Pulmonary artery endothelial cell (primary cell): ENCODE measurements at regions not wholly inside any gene's neighbourhood (a gene's known extent, or its start where the extent isn't known, plus 50 kb on each side); places are given as distances from the start of the nearest gene placed in this dataset.
"Not testable (repeated sequence)": the region's sequence is repeated elsewhere in the genome, so short reads cannot be mapped to it uniquely, and the experiment has no call there.

ENCODE experiments used
- DNase-seq: peaks from one replicate; pipeline ENCODE4 v3.0.0-alpha.2; 2011; ENCODE audit warnings: low read depth, low spot score

DNA sequence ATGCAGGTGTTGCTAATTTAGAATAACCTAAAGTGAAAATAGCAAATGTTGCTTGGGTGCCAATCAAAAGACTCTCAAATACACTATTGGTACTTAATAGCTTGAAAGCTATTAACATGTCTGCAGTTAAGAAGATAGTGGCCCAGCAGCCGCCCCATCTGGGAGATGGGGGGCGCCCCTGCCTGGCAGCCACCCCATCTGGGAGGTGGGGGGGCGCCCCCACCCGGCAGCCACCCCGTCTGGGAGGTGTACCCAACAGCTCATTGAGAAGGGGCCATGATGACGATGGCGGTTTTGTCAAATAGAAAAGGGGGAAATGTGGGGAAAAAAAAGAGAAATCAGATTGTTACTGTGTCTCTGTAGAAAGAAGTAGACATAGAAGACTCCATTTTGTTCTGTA is 923.1 kb upstream of the MDGA2 start:
- DNase-seq, result no peak

DNA sequence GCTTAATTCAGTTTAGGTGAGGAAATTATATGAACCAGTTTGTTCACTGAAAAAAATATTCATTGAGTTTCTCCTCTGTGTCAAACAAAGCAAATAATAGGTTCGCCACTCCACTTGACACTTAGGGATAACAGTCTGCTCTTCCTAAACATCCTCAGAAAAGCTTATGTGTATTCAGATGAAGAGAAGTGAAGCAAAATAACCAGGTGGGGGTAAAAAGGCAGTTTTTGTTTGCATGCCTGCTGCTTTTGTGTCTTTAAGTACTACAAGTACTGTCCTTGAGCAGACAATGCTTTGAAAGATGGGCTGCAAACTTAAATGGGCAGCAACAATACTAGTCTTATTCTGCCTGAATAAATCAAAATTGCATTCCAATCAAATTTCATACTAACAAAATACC is 910.7 kb upstream of the MDGA2 start:
- DNase-seq, result no peak

DNA sequence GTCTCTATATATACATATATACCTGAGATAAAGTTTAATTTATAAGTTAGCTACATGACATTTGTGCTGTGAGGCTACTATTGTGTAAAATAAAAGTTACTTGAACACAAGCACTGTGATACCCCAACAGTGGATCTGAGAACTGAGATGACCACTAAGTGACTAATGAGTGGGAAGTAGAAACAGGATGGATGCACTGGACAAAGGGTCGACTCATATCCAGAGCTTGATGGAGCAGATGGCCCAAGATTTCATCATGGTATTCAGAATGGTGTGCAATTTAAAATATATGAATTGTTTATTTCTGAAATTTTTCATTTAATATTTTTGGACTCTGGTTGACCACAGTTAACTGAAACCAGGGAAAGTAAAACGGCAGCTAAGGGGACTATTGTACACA is 908.6 kb upstream of the MDGA2 start:
- no peak for DNase-seq

DNA sequence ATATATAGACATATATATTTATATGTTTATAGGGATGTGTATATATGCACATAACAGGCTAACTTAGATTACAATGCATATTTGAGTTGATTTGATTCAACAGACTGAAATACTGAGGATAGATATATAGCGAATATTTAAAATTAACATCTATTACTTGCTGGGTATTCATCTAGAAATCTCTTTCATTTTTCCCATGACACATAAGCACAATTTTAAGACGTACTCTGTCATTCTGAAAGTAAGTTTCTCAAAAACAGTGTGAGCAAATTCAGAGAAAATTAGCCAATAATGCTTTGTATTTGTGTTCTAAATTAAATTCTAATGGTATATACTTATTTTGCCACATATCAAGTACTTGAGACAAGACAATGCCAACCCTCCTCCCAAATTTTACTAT is 907.5 kb upstream of the MDGA2 start:
- no peak for DNase-seq

DNA sequence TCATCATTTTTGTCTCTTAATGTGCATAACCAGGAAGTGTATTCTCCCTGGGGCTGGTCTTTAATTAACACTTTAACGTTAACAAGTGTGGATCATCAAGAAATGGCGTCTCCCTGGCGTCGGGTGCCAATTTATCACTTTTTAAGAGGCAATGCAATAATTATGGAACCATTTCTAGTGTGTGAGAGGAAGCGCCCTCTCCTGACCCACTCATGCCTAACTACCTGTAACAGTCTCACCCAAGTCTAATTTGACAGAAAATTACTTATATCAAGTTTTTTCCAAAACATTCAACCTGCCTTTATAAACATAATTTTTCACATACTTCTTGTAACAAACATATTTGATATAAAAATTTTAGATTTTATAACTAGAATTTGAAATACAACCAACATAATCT is 905.3 kb upstream of the MDGA2 start:
- no peak for DNase-seq

DNA sequence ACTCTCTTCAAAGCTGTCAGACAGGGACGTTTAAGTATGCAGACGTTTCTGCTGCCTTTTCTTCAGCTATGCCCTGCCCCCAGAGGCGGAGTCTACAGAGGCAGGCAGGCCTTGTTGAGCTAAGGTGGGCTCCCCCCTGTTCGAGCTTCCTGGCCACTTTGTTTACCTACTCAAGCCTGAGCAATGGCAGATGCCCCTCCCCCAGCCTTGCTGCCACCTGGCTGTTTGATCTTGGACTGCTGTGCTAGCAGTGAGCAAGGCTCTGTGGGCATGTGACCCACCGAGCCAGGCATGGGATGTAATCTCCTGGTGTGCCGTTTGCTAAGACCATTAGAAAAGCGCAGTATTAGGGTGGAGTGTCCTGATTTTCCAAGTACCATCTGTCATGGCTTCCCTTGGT is 900.4 kb upstream of the MDGA2 start:
- DNase-seq, result no peak

DNA sequence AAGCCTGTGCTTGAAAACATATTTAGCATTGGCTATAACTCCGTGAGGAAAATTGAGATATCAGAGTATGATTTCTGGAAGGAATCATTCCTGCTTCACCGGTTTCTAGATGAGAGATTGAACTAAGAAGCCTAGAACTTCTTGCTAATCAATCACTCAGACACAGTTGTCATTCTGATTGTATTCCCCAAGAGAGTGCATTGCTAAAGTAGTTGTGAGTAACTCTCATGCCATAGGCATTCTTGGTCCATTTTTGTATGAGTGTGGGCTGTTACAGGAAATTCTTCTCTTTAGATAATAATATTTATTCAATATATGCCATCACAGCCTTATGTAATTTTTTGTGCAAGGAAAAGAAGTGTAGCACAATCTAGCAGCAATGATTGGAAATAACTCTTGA is 893.3 kb upstream of the MDGA2 start:
- DNase-seq, result no peak

DNA sequence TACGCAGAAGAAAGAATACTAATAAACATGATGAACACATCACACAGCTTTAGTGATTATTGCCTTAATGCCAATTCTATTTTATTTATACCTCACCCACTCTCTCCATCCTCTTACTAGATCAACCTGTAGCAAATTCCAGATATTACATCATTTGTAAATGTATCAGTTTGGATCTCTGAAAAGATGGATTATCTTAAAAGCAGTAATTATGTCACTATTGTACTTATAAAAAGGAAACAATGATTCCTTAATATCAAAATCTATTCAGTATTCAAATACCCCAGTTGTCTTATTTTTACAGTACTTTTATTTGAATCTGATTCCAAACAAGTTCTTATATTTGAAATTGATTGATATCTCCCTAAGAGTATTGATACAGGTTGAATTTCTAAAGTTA is 892.8 kb upstream of the MDGA2 start:
- no peak for DNase-seq

DNA sequence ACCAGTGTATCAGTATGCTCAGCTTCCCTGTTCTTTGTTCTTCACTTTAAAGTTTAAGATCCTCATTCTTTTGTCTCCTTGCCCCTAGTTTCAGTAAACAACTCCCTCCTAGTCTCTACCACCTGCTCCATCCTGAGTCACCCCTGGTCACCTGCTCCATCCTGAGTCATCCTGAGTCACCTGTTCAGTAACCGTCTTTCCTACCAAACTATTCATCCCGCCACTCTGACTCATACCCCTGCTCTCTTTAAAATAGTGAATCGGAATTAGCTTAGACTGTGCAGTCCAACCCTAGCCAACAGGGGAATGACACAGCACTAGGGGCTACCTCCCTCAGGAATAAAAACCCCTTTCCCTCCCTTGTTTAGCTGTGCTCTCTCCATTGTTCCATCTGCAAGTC is 888.1 kb upstream of the MDGA2 start:
- no peak for DNase-seq

DNA sequence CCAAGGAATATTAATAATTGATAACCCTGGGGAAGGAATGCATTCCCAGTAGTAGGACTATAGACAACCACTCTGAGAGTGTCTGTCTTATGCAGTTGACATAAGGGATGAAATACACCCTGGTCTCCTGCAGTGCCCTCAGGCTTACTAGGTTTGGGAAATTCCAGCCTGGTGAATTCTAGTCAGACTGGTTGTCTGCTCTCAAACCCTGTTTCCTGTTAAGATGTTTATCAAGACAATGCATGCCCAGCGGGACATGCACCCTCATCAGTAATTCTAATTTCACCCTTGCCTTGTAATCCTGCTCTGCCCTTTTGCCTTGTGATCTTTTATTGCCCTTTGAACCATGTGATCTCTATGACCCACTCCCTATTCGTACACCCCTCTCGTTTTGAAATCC is 886.0 kb upstream of the MDGA2 start:
- not testable (repeated sequence) for DNase-seq

DNA sequence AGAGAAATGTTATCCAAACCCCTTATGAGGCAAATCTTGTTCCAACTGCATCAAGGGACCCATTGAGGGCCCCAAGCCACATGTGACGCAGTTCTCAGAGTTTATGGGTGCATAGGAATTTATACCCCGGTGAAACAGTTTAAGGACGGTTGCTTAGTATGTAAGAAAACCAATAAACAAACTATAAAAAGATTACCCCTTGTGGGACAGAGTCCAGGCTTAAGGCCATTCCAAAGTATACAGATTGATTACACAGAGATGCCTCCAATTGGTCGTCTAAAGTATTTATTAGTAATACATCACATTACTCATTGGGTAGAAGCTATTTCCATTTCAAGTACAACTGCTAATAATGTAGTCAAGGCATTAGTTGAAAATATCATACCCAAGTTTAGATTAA is 885.0 kb upstream of the MDGA2 start:
- no peak for DNase-seq

DNA sequence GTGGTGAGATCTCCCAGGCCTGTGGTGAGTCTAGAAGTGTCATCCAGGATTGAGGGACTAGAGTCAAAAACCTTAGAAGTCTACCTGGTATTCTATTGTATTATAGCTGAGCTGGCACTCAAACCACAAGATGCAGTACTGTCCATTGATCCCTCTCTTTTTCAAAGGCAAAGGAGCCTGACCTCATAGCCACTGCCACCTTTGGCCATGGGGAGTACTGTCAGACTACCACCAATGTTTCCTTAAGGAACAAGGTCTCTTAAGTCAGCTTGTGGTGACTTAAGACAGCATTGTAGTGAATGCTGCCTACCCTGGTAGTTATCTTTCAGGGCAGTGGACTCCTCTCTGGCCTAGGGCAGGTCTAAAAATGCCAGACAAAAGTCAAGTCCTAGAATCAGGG is 878.0 kb upstream of the MDGA2 start:
- DNase-seq, result no peak

DNA sequence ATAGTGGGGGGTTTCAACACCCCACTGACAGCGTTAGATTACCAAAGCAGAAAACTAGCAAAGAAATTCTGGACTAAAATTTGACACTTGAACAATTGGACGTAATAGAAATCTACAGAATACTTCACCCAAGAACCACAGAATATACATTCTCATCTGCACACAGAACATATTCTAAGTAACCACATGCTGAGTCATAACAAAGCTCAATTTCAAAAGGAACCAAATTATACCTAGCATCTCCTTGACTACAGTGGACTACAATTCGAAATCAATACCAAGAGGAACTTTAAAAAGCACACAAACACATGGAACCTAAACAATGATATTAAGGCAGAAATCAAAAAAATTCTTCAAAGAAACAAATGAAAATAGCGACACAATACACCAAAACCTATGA is 871.6 kb upstream of the MDGA2 start:
- no peak for DNase-seq

DNA sequence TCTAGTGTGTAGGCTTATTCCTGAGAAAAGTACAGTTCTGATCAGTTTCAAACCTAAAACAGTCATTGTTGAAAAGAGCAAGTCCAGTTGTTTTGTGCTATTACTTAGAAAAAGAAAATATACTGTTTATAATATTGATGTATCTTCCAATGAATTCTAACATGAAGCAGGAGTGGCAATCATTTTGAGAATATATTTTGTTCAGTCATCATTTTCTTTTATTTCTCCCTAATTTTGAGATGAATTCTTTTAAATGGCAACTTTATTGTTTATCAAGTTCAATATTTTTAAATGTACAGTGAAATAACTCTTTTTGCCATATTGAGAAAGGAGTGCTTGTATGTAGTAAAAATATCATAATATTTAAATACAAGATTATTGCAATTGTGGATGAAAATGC is 862.2 kb upstream of the MDGA2 start:
- DNase-seq, result no peak

DNA sequence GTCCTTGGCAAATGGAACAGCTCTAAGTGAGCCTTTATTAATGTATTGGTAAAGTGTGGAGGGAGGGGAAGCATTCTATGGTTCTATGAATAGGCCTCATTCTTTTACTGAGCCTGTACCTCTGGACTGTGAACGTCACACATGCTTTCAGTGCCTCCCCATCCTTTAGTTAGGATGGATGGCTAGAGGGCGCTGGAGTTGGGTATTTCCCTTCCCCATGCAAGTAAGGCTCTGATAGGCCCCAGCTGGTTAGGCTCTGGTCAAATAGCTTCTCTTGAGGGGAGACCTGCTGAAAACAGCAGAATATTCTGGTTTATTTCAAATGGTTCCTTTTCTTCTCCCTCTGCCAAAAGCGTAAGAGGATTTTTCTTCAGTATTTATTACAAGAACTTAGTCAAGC is 860.9 kb upstream of the MDGA2 start:
- no peak for DNase-seq

DNA sequence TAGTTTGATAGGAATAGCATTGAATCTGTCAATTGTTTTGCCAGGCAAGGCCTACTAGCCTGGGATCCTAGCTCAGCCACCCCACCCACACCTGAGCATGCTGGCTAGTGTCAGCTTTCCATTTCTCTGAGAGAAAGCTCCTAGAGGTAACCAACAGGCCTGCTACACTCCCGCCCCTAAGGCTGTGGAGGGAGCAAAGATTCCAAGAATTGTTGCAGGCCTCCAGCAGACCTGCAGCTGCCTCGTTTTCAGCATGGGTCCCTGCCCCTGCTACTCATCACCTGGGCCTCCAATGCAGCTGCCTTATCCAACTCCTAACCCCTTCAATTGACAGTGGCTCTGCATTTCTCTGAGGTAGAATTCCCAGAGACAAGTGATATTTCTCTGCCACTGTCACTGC is 852.4 kb upstream of the MDGA2 start:
- DNase-seq, result no peak

DNA sequence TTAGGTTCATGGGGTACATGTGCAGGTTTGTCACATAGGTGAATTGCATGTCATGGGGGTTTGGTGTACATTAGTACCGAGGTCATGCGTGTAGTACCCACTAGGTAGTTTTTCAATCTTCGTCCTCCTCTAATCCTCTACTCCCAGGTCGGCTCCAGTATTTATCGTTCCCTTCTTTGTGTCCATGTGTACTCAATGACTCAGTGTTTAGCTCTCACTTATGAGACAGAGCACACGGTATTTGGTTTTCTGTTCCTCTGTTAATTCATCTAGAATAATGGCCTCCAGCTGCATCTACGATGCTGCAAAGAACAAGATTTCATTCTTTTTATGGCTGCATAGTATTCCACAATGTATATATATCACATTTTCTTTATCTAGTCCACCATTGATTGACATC is 850.9 kb upstream of the MDGA2 start:
- no peak for DNase-seq

DNA sequence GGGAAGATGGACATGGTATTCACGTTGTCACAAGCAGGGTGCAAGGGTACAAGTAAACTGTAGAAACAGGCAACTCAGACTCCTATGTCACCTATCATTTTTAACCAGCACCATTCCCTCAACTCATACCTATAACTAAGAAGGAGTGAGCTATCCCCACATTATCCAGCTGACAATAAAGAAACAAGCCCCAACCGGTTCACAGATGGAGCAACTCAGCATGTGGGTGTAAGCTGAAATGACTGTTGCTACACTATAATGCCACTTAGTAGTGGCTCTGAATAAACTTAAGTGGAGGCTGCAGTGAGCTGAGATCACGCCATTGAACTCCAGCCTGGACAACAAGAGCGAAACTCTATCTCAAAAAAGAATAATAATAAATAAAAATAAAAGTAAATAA is 829.5 kb upstream of the MDGA2 start:
- DNase-seq, result no peak

DNA sequence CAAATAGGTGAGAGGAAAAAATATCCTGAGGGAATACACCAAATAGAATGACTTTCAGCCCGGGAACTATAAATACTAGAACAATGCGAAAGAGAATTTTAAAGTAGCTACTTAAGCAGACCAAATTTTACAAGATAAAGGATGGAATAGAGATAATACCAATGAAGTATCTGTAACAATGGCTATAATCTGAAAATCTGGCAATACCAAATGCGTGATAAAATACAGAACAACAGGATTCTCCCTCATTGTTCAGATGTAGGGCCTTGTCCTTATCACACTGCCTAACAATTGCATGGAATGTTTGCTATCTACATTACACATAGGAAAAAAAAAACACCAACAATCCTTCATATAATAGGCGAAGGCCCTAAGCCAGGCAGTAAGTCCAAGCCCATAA is 815.4 kb upstream of the MDGA2 start:
- DNase-seq, result no peak

DNA sequence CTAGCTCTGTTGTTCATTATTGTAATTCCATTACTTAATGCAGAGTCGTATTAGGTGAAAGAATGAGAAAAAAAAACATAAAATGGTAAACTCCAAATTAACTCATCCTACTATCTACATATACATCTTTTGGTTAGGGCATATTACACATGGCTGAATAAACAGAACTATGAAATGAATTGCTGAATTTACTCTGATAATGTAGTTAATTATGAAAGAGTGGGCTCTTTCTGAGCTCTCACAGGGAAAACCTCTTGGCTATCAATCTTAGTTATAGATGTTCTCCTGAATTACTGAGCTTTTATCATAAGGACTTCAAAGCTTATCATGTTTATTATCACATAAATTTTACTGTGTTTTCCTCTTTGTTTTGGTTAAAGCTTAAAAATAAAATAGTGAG is 798.5 kb upstream of the MDGA2 start:
- no peak for DNase-seq

DNA sequence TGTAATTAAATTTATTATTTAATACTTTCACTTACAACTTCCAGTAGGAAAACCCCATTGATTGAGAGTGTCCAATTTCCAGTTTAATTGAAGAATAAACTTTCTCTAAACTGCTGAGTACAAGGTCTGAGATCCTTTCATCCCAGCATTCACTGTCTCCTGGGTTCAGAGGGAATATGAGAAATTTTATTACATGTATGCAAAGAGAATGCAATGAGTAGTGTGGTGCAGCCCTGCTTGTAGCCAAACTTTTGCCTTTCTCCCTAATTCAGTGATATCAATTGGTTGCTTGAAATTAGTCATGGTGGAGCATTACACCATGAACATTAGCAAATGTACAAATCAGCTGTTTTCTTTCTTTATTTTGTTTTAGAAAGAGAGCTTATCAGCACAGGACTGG is 780.6 kb upstream of the MDGA2 start:
- DNase-seq, result no peak

DNA sequence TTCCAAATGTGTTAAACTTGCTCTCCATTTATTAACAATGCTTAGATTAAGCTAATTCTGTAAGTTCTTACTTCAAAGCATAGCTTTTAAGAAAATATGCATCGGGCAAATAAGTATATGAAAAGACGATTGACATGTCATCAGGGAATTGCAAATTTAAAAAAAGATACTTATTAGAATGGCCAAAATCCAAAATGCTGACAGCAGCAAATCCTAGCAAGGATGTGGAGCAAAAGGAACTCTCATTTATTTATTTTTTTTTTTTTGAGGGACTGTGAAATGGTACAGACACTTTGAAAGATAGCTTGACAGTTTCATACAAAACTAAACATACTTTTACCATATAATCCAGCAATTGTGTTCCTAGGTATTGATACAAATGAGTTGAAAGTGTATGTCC is 779.5 kb upstream of the MDGA2 start:
- no peak for DNase-seq

DNA sequence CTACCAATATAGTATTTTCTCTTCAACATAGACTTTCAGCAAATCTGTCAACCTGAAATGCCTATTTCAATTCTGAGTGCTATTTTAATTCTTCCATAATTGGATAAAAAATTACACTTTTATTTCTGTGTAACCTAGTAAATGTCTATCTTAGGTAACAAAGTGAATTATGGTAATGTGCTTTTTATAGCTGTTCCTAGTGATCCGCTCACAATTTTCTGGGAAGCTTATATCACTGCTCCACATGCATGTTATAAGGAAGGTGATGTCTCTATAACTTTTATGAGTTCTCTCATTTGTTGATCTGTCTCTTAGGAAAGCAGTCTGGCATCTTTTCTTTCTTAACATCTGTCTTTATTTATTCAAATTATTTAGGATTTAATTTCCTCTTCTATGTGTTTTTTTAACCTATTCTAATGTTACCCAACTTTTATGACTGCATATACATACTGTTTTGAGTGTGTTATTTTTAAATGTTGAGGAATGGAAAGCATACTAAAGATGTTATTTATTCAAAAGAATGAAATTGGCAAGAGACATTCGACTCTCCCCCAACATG is 777.1 kb upstream of the MDGA2 start:
- no peak for DNase-seq

DNA sequence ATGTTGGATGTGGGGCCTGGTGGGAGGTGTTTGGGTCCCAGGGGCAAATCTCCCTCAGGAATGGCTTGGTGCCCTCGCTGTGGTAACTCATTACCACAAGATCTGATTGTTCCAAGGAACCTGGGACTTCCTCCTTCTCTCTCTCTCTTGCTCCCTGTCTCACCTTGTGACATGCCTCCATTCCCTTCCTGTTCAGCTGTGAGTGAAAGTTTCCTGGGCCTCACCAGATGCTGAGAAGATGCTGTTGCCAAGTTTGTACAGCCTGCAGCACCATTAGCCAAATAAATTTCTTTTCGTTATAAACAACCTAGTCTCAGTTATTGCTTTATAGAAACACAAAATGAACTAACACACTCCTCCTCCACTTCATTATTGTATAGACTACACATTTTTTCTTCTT is 759.8 kb upstream of the MDGA2 start:
- DNase-seq, result no peak

DNA sequence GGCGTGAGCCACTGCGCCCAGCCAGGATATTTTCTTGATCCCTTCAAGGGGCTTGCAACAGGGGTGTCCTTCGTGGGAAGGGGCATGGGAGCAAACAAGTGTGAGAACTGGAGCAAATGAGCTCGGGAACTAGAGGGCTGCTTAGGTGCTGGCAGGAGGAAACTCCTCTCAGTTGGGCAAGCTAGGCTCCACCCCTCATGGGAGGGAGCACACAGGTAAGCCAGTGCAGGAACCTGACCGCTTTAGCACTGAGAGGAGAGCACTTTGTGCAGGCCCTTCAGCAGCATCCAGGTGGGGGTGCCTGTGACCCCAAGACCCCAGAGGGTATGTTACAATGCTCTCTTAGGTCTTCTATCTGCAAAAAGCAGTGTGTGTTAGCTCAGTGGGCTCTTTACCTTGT is 755.4 kb upstream of the MDGA2 start:
- no peak for DNase-seq
